ENCODE measurements at regions not wholly inside any gene's neighbourhood (a gene's known extent, or its start where the extent isn't known, plus 50 kb on each side); places are given as distances from the start of the nearest gene placed in this dataset.

DNA sequence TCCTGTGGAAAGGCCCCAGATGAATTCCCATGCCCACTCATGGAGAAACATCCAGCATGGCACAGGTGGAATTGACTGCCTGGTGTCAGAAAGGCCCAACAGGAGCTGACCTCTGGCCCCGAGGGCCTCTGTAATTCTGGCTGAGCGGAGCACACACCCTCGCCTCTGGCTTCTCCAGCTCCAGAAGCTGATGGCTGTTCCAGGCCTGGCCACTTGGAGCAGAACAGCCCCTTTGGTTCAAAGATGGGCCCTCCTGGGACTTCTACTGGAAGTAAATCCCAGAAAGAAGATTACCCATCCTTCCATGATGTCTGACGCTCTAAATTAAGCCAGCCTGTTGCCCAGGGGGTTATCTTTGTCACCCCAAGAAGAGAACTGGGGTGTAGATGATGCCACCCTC lies 275.1 kb upstream of the CDH4 start:
- TF ChIP-seq, protein P1, sequence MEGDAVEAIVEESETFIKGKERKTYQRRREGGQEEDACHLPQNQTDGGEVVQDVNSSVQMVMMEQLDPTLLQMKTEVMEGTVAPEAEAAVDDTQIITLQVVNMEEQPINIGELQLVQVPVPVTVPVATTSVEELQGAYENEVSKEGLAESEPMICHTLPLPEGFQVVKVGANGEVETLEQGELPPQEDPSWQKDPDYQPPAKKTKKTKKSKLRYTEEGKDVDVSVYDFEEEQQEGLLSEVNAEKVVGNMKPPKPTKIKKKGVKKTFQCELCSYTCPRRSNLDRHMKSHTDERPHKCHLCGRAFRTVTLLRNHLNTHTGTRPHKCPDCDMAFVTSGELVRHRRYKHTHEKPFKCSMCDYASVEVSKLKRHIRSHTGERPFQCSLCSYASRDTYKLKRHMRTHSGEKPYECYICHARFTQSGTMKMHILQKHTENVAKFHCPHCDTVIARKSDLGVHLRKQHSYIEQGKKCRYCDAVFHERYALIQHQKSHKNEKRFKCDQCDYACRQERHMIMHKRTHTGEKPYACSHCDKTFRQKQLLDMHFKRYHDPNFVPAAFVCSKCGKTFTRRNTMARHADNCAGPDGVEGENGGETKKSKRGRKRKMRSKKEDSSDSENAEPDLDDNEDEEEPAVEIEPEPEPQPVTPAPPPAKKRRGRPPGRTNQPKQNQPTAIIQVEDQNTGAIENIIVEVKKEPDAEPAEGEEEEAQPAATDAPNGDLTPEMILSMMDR (IDR thresholded peaks at IDR 0.05), result no peak
- TF ChIP-seq POLR2A (IDR thresholded peaks at IDR 0.05), result no peak

Measured in lower leg skin (tissue), 3 donors.